GM21717 (cell line): ENCODE measurements at regions not wholly inside any gene's neighbourhood (a gene's known extent, or its start where the extent isn't known, plus 50 kb on each side); places are given as distances from the start of the nearest gene placed in this dataset.
A peak's percentile ranks its signal among the peaks of the same experiment; 100 is the strongest.

Experiments used
- ATAC-seq: cut with Tn5 transposase; IDR thresholded peaks from one replicate; pipeline ENCODE4 v1.9.1; 2021; ENCODE audit warnings: mild to moderate bottlenecking, moderate library complexity; ENCODE audit not compliant: unreplicated experiment

- no peak for ATAC-seq
Observed at GRCh38 chr2:180376066-180376465, 369.0 kb upstream of the CWC22 start.

- ATAC-seq: no peak
Observed at GRCh38 chr2:180374502-180375281, 367.6 kb upstream of the CWC22 start.

GRCh38 chr2:180370511-180371205 is 363.6 kb upstream of the CWC22 start:
- ATAC-seq: no peak

- no peak for ATAC-seq
Observed at GRCh38 chr2:180368881-180369280, 361.8 kb upstream of the CWC22 start.

- no peak for ATAC-seq
Observed at GRCh38 chr2:180367815-180368214, 360.7 kb upstream of the CWC22 start.

GRCh38 chr2:180366481-180366880 is 359.4 kb upstream of the CWC22 start:
- no peak for ATAC-seq

- ATAC-seq: no peak
Observed at GRCh38 chr2:180364719-180365118, 357.6 kb upstream of the CWC22 start.

GRCh38 chr2:180360283-180360618 is 353.2 kb upstream of the CWC22 start:
- ATAC-seq: peak; percentile 40

- peak; percentile 97 for ATAC-seq
Observed at GRCh38 chr2:180359522-180360282, 352.6 kb upstream of the CWC22 start.

GRCh38 chr2:180358458-180358857 is 351.4 kb upstream of the CWC22 start:
- ATAC-seq: no peak

GRCh38 chr2:180356676-180357075 is 349.6 kb upstream of the CWC22 start:
- no peak for ATAC-seq

GRCh38 chr2:180352620-180353019 is 345.5 kb upstream of the CWC22 start:
- ATAC-seq: no peak

GRCh38 chr2:180349809-180350208 is 342.7 kb upstream of the CWC22 start:
- no peak for ATAC-seq

GRCh38 chr2:180343528-180344345 is 336.6 kb upstream of the CWC22 start:
- no peak for ATAC-seq

- ATAC-seq: no peak
Observed at GRCh38 chr2:180337136-180337535, 330.0 kb upstream of the CWC22 start.

GRCh38 chr2:180336550-180336949 is 329.5 kb upstream of the CWC22 start:
- ATAC-seq: no peak

GRCh38 chr2:180334514-180334913 is 327.4 kb upstream of the CWC22 start:
- ATAC-seq: peak; percentile 100

- ATAC-seq: no peak
Observed at GRCh38 chr2:180328795-180329422, 321.8 kb upstream of the CWC22 start.

GRCh38 chr2:180327185-180327584 is 320.1 kb upstream of the CWC22 start:
- no peak for ATAC-seq

- no peak for ATAC-seq
Observed at GRCh38 chr2:180325416-180326120, 318.5 kb upstream of the CWC22 start.
